ENCODE measurements at regions not wholly inside any gene's neighbourhood (a gene's known extent, or its start where the extent isn't known, plus 50 kb on each side); places are given as distances from the start of the nearest gene placed in this dataset.

GRCh38 chr1:30305519-30305918, 417.9 kb downstream of the MATN1 start:
- Histone ChIP-seq H3K4me1 (ENCODE audit: control insufficient read depth in 4 of 4, insufficient read depth in 4 of 4, low read length in 3 of 4) (no peaks in the 10 kb centered on the region), H3K9ac (ENCODE audit: low read depth in 1 of 2, low read length in 2 of 2) (no peak overlapping the region), H3K9me3 (ENCODE audit: control insufficient read depth in 4 of 4, low read length in 3 of 4) (no peaks in the 10 kb centered on the region), H3K36me3 (ENCODE audit: control insufficient read depth in 4 of 4, insufficient read depth in 3 of 4, low read depth in 1 of 4, low read length in 3 of 4) (no peaks in the 10 kb centered on the region), H3K27me3 (ENCODE audit: control insufficient read depth in 4 of 4, insufficient read depth in 4 of 4, low read length in 3 of 4) (no peaks in the 10 kb centered on the region), H3K4me3 (ENCODE audit: low read depth in 1 of 3, low read length in 3 of 3) (no peak overlapping the region), H3K27ac (ENCODE audit: low read depth in 1 of 2, low read length in 2 of 2) (no peak overlapping the region)
- 63% methylated on average over 3 of the region's 3 CpGs for WGBS
- TF ChIP-seq FOXA1 (IDR thresholded peaks at IDR 0.05) (no peak), SP1 (IDR thresholded peaks at IDR 0.05) (no peak), JUND (IDR thresholded peaks at IDR 0.05) (no peak), ZBTB33 (IDR thresholded peaks at IDR 0.05) (no peak), FOXA2 (IDR thresholded peaks at IDR 0.05) (no peak), RXRA (IDR thresholded peaks at IDR 0.05) (no peak), CTCF (IDR thresholded peaks at IDR 0.05; ENCODE audit: low read depth, low read length, missing input control) (no peak), NR2F2 (IDR thresholded peaks at IDR 0.05) (no peak), ATF3 (IDR thresholded peaks at IDR 0.05) (no peak), HNF4G (IDR thresholded peaks at IDR 0.05) (no peak), YY1 (IDR thresholded peaks at IDR 0.05) (no peak), HNF4A (conservative IDR thresholded peaks at IDR 0.05) (no peak), REST (IDR thresholded peaks at IDR 0.05) (no peak)
- DNase-seq (ENCODE audit: low spot score): peak; percentile 10

GRCh38 chr1:30305061-30305460, 418.3 kb downstream of the MATN1 start:
- 62% methylated on average over 4 of the region's 4 CpGs for WGBS
- DNase-seq (ENCODE audit: low spot score): peak; percentile 10
- Histone ChIP-seq H3K9ac (ENCODE audit: low read depth in 1 of 2, low read length in 2 of 2) (no peak overlapping the region), H3K9me3 (ENCODE audit: control insufficient read depth in 4 of 4, low read length in 3 of 4) (no peaks in the 10 kb centered on the region), H3K27me3 (ENCODE audit: control insufficient read depth in 4 of 4, insufficient read depth in 4 of 4, low read length in 3 of 4) (no peaks in the 10 kb centered on the region), H3K4me1 (ENCODE audit: control insufficient read depth in 4 of 4, insufficient read depth in 4 of 4, low read length in 3 of 4) (no peaks in the 10 kb centered on the region), H3K36me3 (ENCODE audit: control insufficient read depth in 4 of 4, insufficient read depth in 3 of 4, low read depth in 1 of 4, low read length in 3 of 4) (no peaks in the 10 kb centered on the region), H3K4me3 (ENCODE audit: low read depth in 1 of 3, low read length in 3 of 3) (no peak overlapping the region), H3K27ac (ENCODE audit: low read depth in 1 of 2, low read length in 2 of 2) (no peak overlapping the region)
- TF ChIP-seq RXRA (IDR thresholded peaks at IDR 0.05) (no peak), JUND (IDR thresholded peaks at IDR 0.05) (no peak), CTCF (IDR thresholded peaks at IDR 0.05; ENCODE audit: low read depth, low read length, missing input control) (no peak), YY1 (IDR thresholded peaks at IDR 0.05) (no peak), TAF1 (conservative IDR thresholded peaks at IDR 0.05) (no peak), FOXA1 (IDR thresholded peaks at IDR 0.05) (no peak), MAX (IDR thresholded peaks at IDR 0.05) (no peak), SP1 (IDR thresholded peaks at IDR 0.05) (no peak), HNF4A (conservative IDR thresholded peaks at IDR 0.05) (no peak), GABPA (IDR thresholded peaks at IDR 0.05 in 1 of 2, conservative IDR thresholded peaks at IDR 0.05 in 1 of 2) (no peak), RAD21 (IDR thresholded peaks at IDR 0.05) (no peak), FOXA2 (IDR thresholded peaks at IDR 0.05) (no peak), ZBTB33 (IDR thresholded peaks at IDR 0.05) (no peak)
